Fibroblast of lung (primary cell): ENCODE measurements at regions not wholly inside any gene's neighbourhood (a gene's known extent, or its start where the extent isn't known, plus 50 kb on each side); places are given as distances from the start of the nearest gene placed in this dataset.

Source experiments
- DNase-seq, 2 donors: peaks; one replicate each; pipeline versions ENCODE4 v3.0.0 to v3.0.0-alpha.2; 2010; ENCODE audit warnings: low read depth in 2 of 2
- H2AFZ ChIP-seq: 2 replicates; pipeline ENCODE4 v1.5.1; 2012; ENCODE audit warnings: low read length, control low read depth, inconsistent platforms
- H3K27ac ChIP-seq: 2 replicates; pipeline ENCODE4 v1.5.1; 2011; ENCODE audit warnings: low read length, control low read depth; ENCODE audit not compliant: insufficient read depth
- H3K27me3 ChIP-seq: 2 replicates; pipeline ENCODE4 v1.5.1; 2011; ENCODE audit warnings: mild to moderate bottlenecking, low read length; ENCODE audit not compliant: control insufficient read depth, insufficient read depth
- H3K36me3 ChIP-seq: 2 replicates; pipeline ENCODE4 v1.5.1; 2011; ENCODE audit warnings: low read length; ENCODE audit not compliant: control insufficient read depth, insufficient read depth
- H3K4me1 ChIP-seq: 2 replicates; pipeline ENCODE4 v1.5.1; 2011; ENCODE audit warnings: low read length; ENCODE audit not compliant: control insufficient read depth, insufficient read depth; ENCODE audit errors: extremely low read depth
- H3K4me2 ChIP-seq: 2 replicates; pipeline ENCODE4 v1.5.1; 2011; ENCODE audit warnings: low read length, control low read depth; ENCODE audit not compliant: insufficient read depth; ENCODE audit errors: extremely low read depth
- H3K4me3 ChIP-seq, 4 experiments: fragments of 200-600 bp in 1 of 4; sonication (generic) in 1 of 4; replicated peaks in 1 of 4; 2 replicates each; pipeline ENCODE4 v1.5.1; 2011 to 2016; ENCODE audit warnings: low read length in 4 of 4, low read depth in 3 of 4, mild to moderate bottlenecking in 3 of 4, control low read depth in 2 of 4, inconsistent platforms in 1 of 4, mixed read lengths in 1 of 4; ENCODE audit not compliant: insufficient read depth in 1 of 4; ENCODE audit errors: control extremely low read depth in 1 of 4
- H3K79me2 ChIP-seq: 2 replicates; pipeline ENCODE4 v1.5.1; 2012; ENCODE audit warnings: mild to moderate bottlenecking, low read length, inconsistent platforms; ENCODE audit not compliant: control insufficient read depth, insufficient read depth
- H3K9ac ChIP-seq: 2 replicates; pipeline ENCODE4 v1.5.1; 2011; ENCODE audit warnings: mild to moderate bottlenecking, low read length, control low read depth; ENCODE audit not compliant: insufficient read depth
- H3K9me3 ChIP-seq: 2 replicates; pipeline ENCODE4 v1.5.1; 2012; ENCODE audit warnings: low read depth, low read length; ENCODE audit not compliant: control insufficient read depth, insufficient read depth
- H4K20me1 ChIP-seq: 2 replicates; pipeline ENCODE4 v1.5.1; 2011; ENCODE audit warnings: low read length; ENCODE audit not compliant: control insufficient read depth, insufficient read depth; ENCODE audit errors: extremely low read depth
- EZH2 ChIP-seq: IDR thresholded peaks from 2 replicates; pipeline ENCODE4 v1.5.1; 2012; ENCODE audit warnings: low read length, control low read depth, mild to moderate bottlenecking; ENCODE audit errors: missing control alignments
- TF ChIP-seq, protein P1 (sequence below), 2 donors: IDR thresholded peaks in 1 of 2; conservative IDR thresholded peaks in 1 of 2; 1 replicate in 1 of 2; 2 replicates in 1 of 2; pipeline ENCODE4 v1.5.1; 2011 to 2012; ENCODE audit warnings: low read length in 2 of 2, control low read depth in 1 of 2, inconsistent platforms in 1 of 2, low read depth in 1 of 2, mild to moderate bottlenecking in 1 of 2

DNA sequence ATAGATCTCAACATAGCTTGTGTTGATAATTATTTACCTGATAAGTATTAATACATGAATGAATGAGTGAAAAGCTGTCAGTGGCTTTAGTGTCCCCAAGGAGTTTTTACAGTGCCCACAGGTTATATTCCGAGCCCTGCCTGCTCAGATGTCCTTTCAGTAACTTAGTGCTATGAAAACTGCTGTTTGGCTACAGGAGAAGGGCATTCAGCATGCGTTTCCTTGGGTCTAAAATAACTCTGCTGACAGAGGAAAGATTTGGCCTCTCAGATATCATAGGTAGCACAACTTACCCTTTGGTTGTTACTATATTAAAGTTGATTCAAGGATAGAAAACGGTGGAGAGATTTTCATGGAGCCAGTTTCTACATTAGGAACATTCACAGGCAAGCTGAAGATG is 241.0 kb downstream of the ETAA1 start:
- Histone ChIP-seq H3K36me3 (no peaks in the 10 kb centered on the region), H3K79me2 (no peaks in the 10 kb centered on the region), H3K27ac (no peak overlapping the region), H3K9me3 (no peaks in the 10 kb centered on the region), H3K4me3 (no peak overlapping the region), H4K20me1 (no peaks in the 10 kb centered on the region), H3K4me1 (no peaks in the 10 kb centered on the region), H2AFZ (no peak overlapping the region), H3K9ac (no peak overlapping the region), H3K27me3 (no peaks in the 10 kb centered on the region), H3K4me2 (no peak overlapping the region)
- DNase-seq = no peak
- TF ChIP-seq EZH2 = no peak
- TF ChIP-seq, protein P1, sequence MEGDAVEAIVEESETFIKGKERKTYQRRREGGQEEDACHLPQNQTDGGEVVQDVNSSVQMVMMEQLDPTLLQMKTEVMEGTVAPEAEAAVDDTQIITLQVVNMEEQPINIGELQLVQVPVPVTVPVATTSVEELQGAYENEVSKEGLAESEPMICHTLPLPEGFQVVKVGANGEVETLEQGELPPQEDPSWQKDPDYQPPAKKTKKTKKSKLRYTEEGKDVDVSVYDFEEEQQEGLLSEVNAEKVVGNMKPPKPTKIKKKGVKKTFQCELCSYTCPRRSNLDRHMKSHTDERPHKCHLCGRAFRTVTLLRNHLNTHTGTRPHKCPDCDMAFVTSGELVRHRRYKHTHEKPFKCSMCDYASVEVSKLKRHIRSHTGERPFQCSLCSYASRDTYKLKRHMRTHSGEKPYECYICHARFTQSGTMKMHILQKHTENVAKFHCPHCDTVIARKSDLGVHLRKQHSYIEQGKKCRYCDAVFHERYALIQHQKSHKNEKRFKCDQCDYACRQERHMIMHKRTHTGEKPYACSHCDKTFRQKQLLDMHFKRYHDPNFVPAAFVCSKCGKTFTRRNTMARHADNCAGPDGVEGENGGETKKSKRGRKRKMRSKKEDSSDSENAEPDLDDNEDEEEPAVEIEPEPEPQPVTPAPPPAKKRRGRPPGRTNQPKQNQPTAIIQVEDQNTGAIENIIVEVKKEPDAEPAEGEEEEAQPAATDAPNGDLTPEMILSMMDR (conservative IDR thresholded peaks at IDR 0.05 in 1 of 2, IDR thresholded peaks at IDR 0.05 in 1 of 2; ENCODE audit: low read depth in 1 of 2, low read length in 2 of 2) = no peak

DNA sequence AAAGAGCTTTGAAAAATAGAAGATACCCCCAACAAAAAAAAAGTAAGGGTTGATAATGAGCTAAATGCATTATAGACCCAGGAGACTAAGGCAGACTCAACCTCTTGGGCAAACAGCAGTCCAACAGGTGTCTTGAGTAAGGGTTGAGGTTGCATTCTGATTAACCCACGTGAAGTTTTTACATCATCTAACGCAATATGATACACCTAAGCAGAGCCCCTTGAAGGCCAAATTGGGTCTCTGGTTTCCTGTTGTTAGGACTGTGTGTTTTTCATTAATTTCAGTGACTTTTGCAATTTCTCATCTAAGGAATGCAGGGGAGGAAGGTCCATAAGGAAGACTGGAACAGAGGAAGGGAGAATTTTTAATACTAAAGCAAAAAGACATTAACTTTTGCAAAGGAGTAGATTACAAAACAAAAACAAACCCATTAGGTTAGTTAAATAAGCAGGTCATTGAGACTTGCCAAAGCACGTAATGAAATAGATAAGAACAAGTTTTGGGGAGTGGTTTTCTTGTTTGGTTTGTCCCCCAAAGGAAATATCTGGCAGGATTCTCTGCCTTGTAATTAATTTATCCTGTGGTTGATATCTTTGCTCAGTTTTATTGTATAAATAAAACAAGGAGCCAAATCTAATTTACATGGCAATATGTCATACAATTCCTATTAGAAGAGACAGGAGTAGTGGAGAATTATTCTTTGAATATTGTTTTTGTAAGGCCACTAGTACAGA is 244.3 kb downstream of the ETAA1 start:
- peak in 1 of 2 donors; percentile 59 for DNase-seq
- Histone ChIP-seq H3K79me2 (no peaks in the 10 kb centered on the region), H3K27me3 (no peaks in the 10 kb centered on the region), H2AFZ (no peak overlapping the region), H3K4me1 (no peaks in the 10 kb centered on the region), H3K27ac (no peak overlapping the region), H3K9ac (no peak overlapping the region), H3K9me3 (no peaks in the 10 kb centered on the region), H3K4me3 (no peak overlapping the region), H3K4me2 (no peak overlapping the region), H4K20me1 (no peaks in the 10 kb centered on the region), H3K36me3 (no peaks in the 10 kb centered on the region)
- TF ChIP-seq, protein P1 (conservative IDR thresholded peaks at IDR 0.05 in 1 of 2, IDR thresholded peaks at IDR 0.05 in 1 of 2; ENCODE audit: low read depth in 1 of 2, low read length in 2 of 2) = no peak
- no peak for TF ChIP-seq EZH2

DNA sequence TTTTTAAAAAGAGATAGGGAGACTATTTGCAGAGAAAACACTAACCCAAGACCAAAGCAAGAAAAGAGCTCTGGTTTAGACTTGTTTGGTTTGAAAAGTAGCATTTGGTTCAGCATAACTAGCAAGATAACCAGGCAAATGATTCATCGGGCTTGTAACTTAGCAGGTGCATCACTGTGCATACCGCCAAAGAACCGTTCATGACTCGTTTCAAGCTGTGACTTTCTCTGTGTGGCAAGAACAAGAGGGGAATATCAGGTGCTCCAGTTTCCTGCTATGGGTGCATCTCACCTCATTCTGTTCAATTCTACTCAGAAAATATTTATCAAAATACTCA is 244.9 kb downstream of the ETAA1 start:
- Histone ChIP-seq H3K9me3 (no peaks in the 10 kb centered on the region), H4K20me1 (no peaks in the 10 kb centered on the region)
- DNase-seq = peak; percentile 12 to 80

More for the DNA sequence above, 244.9 kb downstream of the ETAA1 start:
- no peak overlapping the region for H2AFZ ChIP-seq
- TF ChIP-seq, protein P1 (conservative IDR thresholded peaks at IDR 0.05 in 1 of 2, IDR thresholded peaks at IDR 0.05 in 1 of 2; ENCODE audit: low read depth in 1 of 2, low read length in 2 of 2) = no peak
- no peak for TF ChIP-seq EZH2
- no peaks in the 10 kb centered on the region for H3K27me3 ChIP-seq
- H3K4me3 ChIP-seq = no peak overlapping the region
- H3K36me3 ChIP-seq = no peaks in the 10 kb centered on the region
- no peak overlapping the region for H3K27ac ChIP-seq
- H3K4me1 ChIP-seq = no peaks in the 10 kb centered on the region
- H3K9ac ChIP-seq = no peak overlapping the region
- no peak overlapping the region for H3K4me2 ChIP-seq
- no peaks in the 10 kb centered on the region for H3K79me2 ChIP-seq
